A549 (cell line): ENCODE measurements at regions not wholly inside any gene's neighbourhood (a gene's known extent, or its start where the extent isn't known, plus 50 kb on each side); places are given as distances from the start of the nearest gene placed in this dataset.

Source experiments
- ATAC-seq, 2 experiments: fragments of 200-7000 bp in 1 of 2; fragments of >200 bp in 1 of 2; cut with Nextera tagmentation in 1 of 2; cut with Tn5 transposase in 1 of 2; 3 replicates each; pipeline versions ENCODE4 v1.8.0 to v1.9.1; 2018 to 2020; ENCODE audit warnings: mild to moderate bottlenecking in 1 of 2, moderate library complexity in 1 of 2
- CTCF ChIA-PET: fragments of 300-600 bp; sonication (Branson Sonifier 250); formaldehyde crosslinking; extraction: SDS; loops from one replicate; lab custom pipeline; 2021; ENCODE audit warnings: antibody characterized with exemption, inconsistent platforms; lab: Yijun Ruan, JAX
- POLR2A ChIA-PET: fragments of 350-600 bp; formaldehyde crosslinking; extraction: SDS; loops from one replicate; lab custom pipeline; 2021; ENCODE audit warnings: antibody characterized with exemption, inconsistent platforms; lab: Yijun Ruan, JAX
- DNase-seq, 2 experiments: peaks; one replicate each; pipeline versions ENCODE4 v3.0.0 to v3.0.0-alpha.2; 2011 to 2016; ENCODE audit warnings: low read depth in 1 of 2, low spot score in 1 of 2
- FAIRE-seq: peaks from 2 replicates; lab custom pipeline; 2011; peaks lifted over from hg19 to GRCh38; lab: Jason Lieb, UNC
- H3K27ac ChIP-seq, 2 experiments: fragments of >200 bp; sonication (Bioruptor Twin); formaldehyde crosslinking; 3 replicates each; pipeline ENCODE4 v1.5.1; 2016 to 2017
- H3K4me1 ChIP-seq: fragments of >200 bp; sonication (Bioruptor Twin); formaldehyde crosslinking; 3 replicates; pipeline ENCODE4 v1.6.1; 2016
- H3K4me2 ChIP-seq: fragments of >200 bp; sonication (Bioruptor Twin); formaldehyde crosslinking; 3 replicates; pipeline ENCODE4 v1.6.1; 2016
- H3K4me3 ChIP-seq: fragments of >200 bp; sonication (Bioruptor Twin); formaldehyde crosslinking; 3 replicates; pipeline ENCODE4 v1.5.1; 2016
- H3K9me3 ChIP-seq: fragments of >200 bp; sonication (Bioruptor Twin); formaldehyde crosslinking; 3 replicates; pipeline ENCODE4 v1.6.1; 2016
- BCL3 ChIP-seq: fragments of >200 bp; sonication (Bioruptor Twin); formaldehyde crosslinking; IDR thresholded peaks from 3 replicates; pipeline ENCODE4 v1.6.1; 2016
- BHLHE40 ChIP-seq: IDR thresholded peaks from 2 replicates; pipeline ENCODE4 v1.6.1; 2012; ENCODE audit warnings: low read depth, low read length, inconsistent platforms
- CTCF ChIP-seq: fragments of >200 bp; sonication (Bioruptor Twin); formaldehyde crosslinking; IDR thresholded peaks from 3 replicates; pipeline ENCODE4 v1.5.1; 2016
- E2F6 ChIP-seq: IDR thresholded peaks from 2 replicates; pipeline ENCODE4 v1.6.1; 2012; ENCODE audit warnings: low read depth, borderline replicate concordance
- ELK1 ChIP-seq: fragments of 150-350 bp; IDR thresholded peaks from 2 replicates; pipeline ENCODE4 v1.6.1; 2014; ENCODE audit warnings: low read depth, mild to moderate bottlenecking, low read length
- EP300 ChIP-seq, 2 experiments: fragments of >200 bp; sonication (Bioruptor Twin); formaldehyde crosslinking; IDR thresholded peaks; 2 replicates in 1 of 2; 3 replicates in 1 of 2; pipeline ENCODE4 v1.6.1; 2016 to 2017
- ESRRA ChIP-seq: fragments of 150-350 bp; IDR thresholded peaks from 2 replicates; pipeline ENCODE4 v1.6.1; 2014; ENCODE audit warnings: mild to moderate bottlenecking, low read length, borderline replicate concordance
- NPAS2 ChIP-seq: fragments of 250-450 bp; sonication (Bioruptor Pico); IDR thresholded peaks from 2 replicates; pipeline ENCODE4 v1.8.0; 2022; ENCODE audit warnings: mild to moderate bottlenecking, moderate library complexity, borderline replicate concordance
- NR3C1 ChIP-seq: fragments of >200 bp; sonication (Bioruptor Twin); formaldehyde crosslinking; IDR thresholded peaks from 3 replicates; pipeline ENCODE4 v1.6.1; 2017
- PHF8 ChIP-seq: fragments of 200-600 bp; sonication (generic); IDR thresholded peaks from 2 replicates; pipeline ENCODE4 v1.6.1; 2016; ENCODE audit warnings: low read depth, mild to moderate bottlenecking, antibody characterized with exemption, moderate library complexity, borderline replicate concordance
- RAD21 ChIP-seq, 2 experiments: fragments of >200 bp in 1 of 2; sonication (Bioruptor Twin) in 1 of 2; formaldehyde crosslinking in 1 of 2; IDR thresholded peaks in 1 of 2; conservative IDR thresholded peaks in 1 of 2; 2 replicates in 1 of 2; 3 replicates in 1 of 2; pipeline ENCODE4 v1.6.1; 2012 to 2018; ENCODE audit warnings: inconsistent platforms in 1 of 2
- RARB ChIP-seq: fragments of 250-450 bp; sonication (Bioruptor Pico); IDR thresholded peaks from 2 replicates; pipeline ENCODE4 v1.8.0; 2021; ENCODE audit warnings: mild to moderate bottlenecking, moderate library complexity
- RCOR1 ChIP-seq: fragments of 150-350 bp; IDR thresholded peaks from 2 replicates; pipeline ENCODE4 v1.6.1; 2014; ENCODE audit warnings: antibody characterized with exemption, low read length, low read depth
- REST ChIP-seq: fragments of 200-600 bp; sonication (generic); IDR thresholded peaks from 2 replicates; pipeline ENCODE4 v1.6.1; 2016; ENCODE audit warnings: antibody characterized with exemption, mild to moderate bottlenecking, moderate library complexity
- RFX5 ChIP-seq: fragments of 450-650 bp; IDR thresholded peaks from 2 replicates; pipeline ENCODE4 v1.7.1; 2014; ENCODE audit warnings: antibody characterized with exemption, mild to moderate bottlenecking, moderate library complexity
- USF2 ChIP-seq: fragments of 450-650 bp; IDR thresholded peaks from 2 replicates; pipeline ENCODE4 v1.6.1; 2014; ENCODE audit warnings: antibody characterized with exemption
- ZC3H11A ChIP-seq: fragments of 450-650 bp; IDR thresholded peaks from 2 replicates; pipeline ENCODE4 v1.6.1; 2014; ENCODE audit warnings: antibody characterized with exemption, mild to moderate bottlenecking
- ZFP36 ChIP-seq: fragments of 450-650 bp; IDR thresholded peaks from 2 replicates; pipeline ENCODE4 v1.6.1; 2014; ENCODE audit warnings: borderline replicate concordance; ENCODE audit not compliant: partially characterized antibody
- ZNF302 ChIP-seq: fragments of 250-450 bp; sonication (Bioruptor Pico); IDR thresholded peaks from 2 replicates; pipeline ENCODE4 v1.9.0; 2021; ENCODE audit warnings: inconsistent platforms, mild to moderate bottlenecking, moderate library complexity
- ZSCAN20 ChIP-seq: fragments of 250-450 bp; sonication (Bioruptor Pico); IDR thresholded peaks from 2 replicates; pipeline ENCODE4 v1.8.0; 2022; ENCODE audit warnings: mild to moderate bottlenecking, moderate library complexity
- WGBS: methylation state at CpG from one replicate; pipeline ENCODE4 v1.1.6; 2017; ENCODE audit errors: missing lambda C conversion rate; 5-methylcytosine and 5-hydroxymethylcytosine counted together

GRCh38 chr11:91960770-91961169, 263.8 kb upstream of the FAT3 start:
- TF ChIP-seq USF2: no peak
- TF ChIP-seq BCL3: no peak
- TF ChIP-seq ZSCAN20: no peak
- TF ChIP-seq REST: no peak
- TF ChIP-seq RARB (CRISPR knock-in tag): no peak
- TF ChIP-seq CTCF: no peak
- no peak for TF ChIP-seq NR3C1
- TF ChIP-seq RCOR1: no peak
- no peak for TF ChIP-seq ZFP36
- no peak for TF ChIP-seq ZNF302 (CRISPR knock-in tag)
- no peak for TF ChIP-seq E2F6
- no peak for TF ChIP-seq ESRRA
- no peak for TF ChIP-seq NPAS2 (CRISPR knock-in tag)
- no peak for TF ChIP-seq EP300 (IDR thresholded peaks at IDR 0.05)
- TF ChIP-seq BHLHE40: no peak
- no peak for TF ChIP-seq RAD21 (conservative IDR thresholded peaks at IDR 0.05 in 1 of 2, IDR thresholded peaks at IDR 0.05 in 1 of 2)
- no peak for TF ChIP-seq ZC3H11A
- TF ChIP-seq RFX5: no peak
- no peak for TF ChIP-seq PHF8
- no peak for TF ChIP-seq ELK1
- whole genome bisulfite sequencing: 12% methylated on average over 3 of the region's 3 CpGs
- no peak overlapping the region for H3K27ac ChIP-seq
- CTCF ChIA-PET: interaction anchor here (1.6 kb wide), 1 partner anchor 10 kb away, joined by 3 read pairs; no protein-coding TSS in a partner anchor
- no peaks in the 10 kb centered on the region for H3K4me1 ChIP-seq
- POLR2A ChIA-PET: no interaction called here
- H3K4me2 ChIP-seq: no peak overlapping the region
- H3K4me3 ChIP-seq: no peak overlapping the region
- no peak for FAIRE-seq
- no peak for ATAC-seq
- DNase-seq: no peak
- H3K9me3 ChIP-seq: peaks cover 39% of the 10 kb centered on the region
